ENCODE measurements at regions not wholly inside any gene's neighbourhood (a gene's known extent, or its start where the extent isn't known, plus 50 kb on each side); places are given as distances from the start of the nearest gene placed in this dataset.

DNA sequence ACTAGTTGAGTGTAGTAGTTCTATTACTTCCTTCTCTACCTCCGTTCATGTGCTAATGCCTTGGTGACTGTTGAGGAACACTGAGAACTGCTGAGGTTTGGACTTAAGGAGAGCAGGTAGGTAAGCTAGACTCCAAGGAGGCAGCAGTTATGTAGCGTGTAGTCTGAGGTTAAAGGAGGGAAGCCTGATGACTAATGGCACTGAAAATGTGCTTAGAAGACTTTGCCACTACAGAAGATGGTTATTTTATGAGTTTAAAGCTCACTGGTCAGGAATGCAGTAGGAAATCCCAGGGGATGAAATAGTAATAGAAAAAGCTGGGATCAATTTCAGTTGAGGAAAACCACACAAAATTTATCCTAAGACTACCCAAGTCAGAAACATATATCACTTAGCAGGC lies 1077.3 kb downstream of the RAPGEF2 start:
- ChIA-PET POLR2A (ENCODE audit: partially characterized antibody) (no interaction called here), CTCF (ENCODE audit: partially characterized antibody) (interaction anchor here (0.6 kb wide), 1 partner anchor 100 kb away, joined by 4 read pairs; no protein-coding TSS in a partner anchor)
- Histone ChIP-seq H3K4me2 (ENCODE audit: insufficient read depth in 1 of 2, low read depth in 2 of 2, low read length in 2 of 2) (no peak overlapping the region), H4K20me1 (replicated peaks in 1 of 2; ENCODE audit: control insufficient read depth in 1 of 2, insufficient read depth in 2 of 2, low read length in 2 of 2) (no peaks in the 10 kb centered on the region), H3K36me3 (ENCODE audit: control insufficient read depth in 2 of 4, insufficient read depth in 4 of 4, low read length in 3 of 4) (no peaks in the 10 kb centered on the region), H2BK5ac (ENCODE audit: low read depth, low read length) (no peak overlapping the region), H3K14ac (ENCODE audit: insufficient read length) (no peak overlapping the region), H4K8ac (ENCODE audit: extremely low read depth, insufficient read depth, low read length) (no peak overlapping the region), H3K4me1 (replicated peaks in 1 of 4; ENCODE audit: control insufficient read depth in 3 of 4, insufficient read depth in 4 of 4, low read length in 3 of 4) (no peaks in the 10 kb centered on the region), H4K91ac (replicated peaks; ENCODE audit: insufficient read length, low read length) (no peak overlapping the region), H3K9ac (replicated peaks in 1 of 4; ENCODE audit: extremely low read depth in 1 of 4, low read depth in 3 of 4, low read length in 3 of 4) (no peak overlapping the region), H3K4me3 (ENCODE audit: extremely low read depth in 1 of 4, insufficient read depth in 2 of 4, low read depth in 3 of 4, low read length in 4 of 4) (no peak overlapping the region), H2BK20ac (ENCODE audit: low read length) (no peak overlapping the region), H3K56ac (replicated peaks; ENCODE audit: insufficient read length, low read depth, low read length) (no peak overlapping the region), H2BK12ac (ENCODE audit: low read depth, low read length) (no peak overlapping the region), H2BK15ac (ENCODE audit: low read length) (no peak overlapping the region), H3K18ac (ENCODE audit: extremely low read depth, low read length) (no peak overlapping the region), H3K27ac (ENCODE audit: low read depth, low read length) (no peak overlapping the region), H2AFZ (ENCODE audit: low read length) (peak overlapping the region; percentile 42), H4K5ac (ENCODE audit: insufficient read length, low read depth, low read length) (no peak overlapping the region), H3K23ac (ENCODE audit: insufficient read length) (no peak overlapping the region), H3K79me2 (ENCODE audit: control insufficient read depth in 1 of 2, insufficient read depth in 2 of 2, low read length in 2 of 2) (no peaks in the 10 kb centered on the region), H2BK120ac (replicated peaks; ENCODE audit: low read depth, low read length) (no peak overlapping the region), H3K9me3 (ENCODE audit: insufficient read depth in 2 of 2, low read depth in 1 of 2, low read length in 1 of 2) (no peaks in the 10 kb centered on the region), H2AK5ac (ENCODE audit: low read depth, low read length) (no peak overlapping the region), H3K4ac (replicated peaks; ENCODE audit: insufficient read length, low read depth, low read length) (no peak overlapping the region), H3K27me3 (replicated peaks in 1 of 4; ENCODE audit: control insufficient read depth in 3 of 4, extremely low read depth in 1 of 4, insufficient read depth in 3 of 4, low read length in 3 of 4) (no peaks in the 10 kb centered on the region), H3K79me1 (ENCODE audit: low read depth, low read length) (no peaks in the 10 kb centered on the region), H3K23me2 (ENCODE audit: low read depth, low read length) (no peaks in the 10 kb centered on the region)
- no peak for DNase-seq (ENCODE audit: low read depth in 1 of 2, low spot score in 2 of 2)
- 88% methylated on average over 2 of the region's 2 CpGs; no CpG with 5 or more reads in 1 of the 2 experiments for WGBS, 2 experiments (ENCODE audit: extremely low coverage in 1 of 2, insufficient coverage in 1 of 2, insufficient read length in 1 of 2, insufficient replicate concordance in 2 of 2, low coverage in 1 of 2, low lambda C conversion rate in 2 of 2, missing lambda C conversion rate in 1 of 2)
- no peak for FAIRE-seq
- TF ChIP-seq POLR2AphosphoS5 (IDR thresholded peaks at IDR 0.05; ENCODE audit: low read depth, low read length): no peak
- no peak for TF ChIP-seq TAF7 (optimal IDR thresholded peaks at IDR 0.05; ENCODE audit: borderline replicate concordance, low read depth, low read length)
- TF ChIP-seq EGR1 (IDR thresholded peaks at IDR 0.05; ENCODE audit: borderline replicate concordance, low read depth, low read length): no peak

Data from H1 (cell line).